GM12878 (cell line): ENCODE measurements at regions not wholly inside any gene's neighbourhood (a gene's known extent, or its start where the extent isn't known, plus 50 kb on each side); places are given as distances from the start of the nearest gene placed in this dataset.

Experiments
- ATAC-seq: fragments of 200-7000 bp; cut with Tn5 transposase; 3 replicates; pipeline ENCODE4 v1.9.1; 2020; ENCODE audit warnings: mild to moderate bottlenecking, moderate library complexity
- BruUV-seq: library from RNA; stranded (reverse); fragments of 400-500 nt; replicated peaks from 2 replicates; lab custom pipeline; 2021; lab: Mats Ljungman, UMichigan
- CTCF ChIA-PET: fragments of 300-600 bp; sonication (Branson Sonifier 250); formaldehyde crosslinking; extraction: SDS; loops from one replicate; lab custom pipeline; 2021; ENCODE audit warnings: inconsistent platforms; lab: Yijun Ruan, JAX
- POLR2A ChIA-PET: fragments of 350-600 bp; formaldehyde crosslinking; extraction: SDS; loops from one replicate; lab custom pipeline; 2021; ENCODE audit warnings: inconsistent platforms; lab: Charles Lee
- RAD21 ChIA-PET: fragments of 300-600 bp; sonication (Branson Sonifier 250); formaldehyde crosslinking; loops from one replicate; lab custom pipeline; 2023; ENCODE audit warnings: antibody characterized with exemption; ENCODE audit not compliant: unreplicated experiment; lab: Charles Lee
- SMC1A ChIA-PET: fragments of 300-600 bp; sonication (Branson Sonifier 250); formaldehyde crosslinking; loops from one replicate; lab custom pipeline; 2023; ENCODE audit not compliant: unreplicated experiment, uncharacterized antibody; lab: Charles Lee
- DNase-seq: peaks from one replicate; pipeline ENCODE4 v3.0.0-alpha.2; 2011; ENCODE audit warnings: low read depth, low spot score
- FAIRE-seq: peaks from 3 replicates; lab custom pipeline; 2011; peaks lifted over from hg19 to GRCh38; lab: Jason Lieb, UNC
- H2AFZ ChIP-seq: 2 replicates; pipeline ENCODE4 v1.6.0; 2011; ENCODE audit warnings: low read depth, low read length, control low read depth; ENCODE audit not compliant: control insufficient read depth
- H3K27ac ChIP-seq: 2 replicates; pipeline ENCODE4 v1.5.1; 2011; ENCODE audit warnings: control low read depth; ENCODE audit not compliant: control insufficient read depth, insufficient read depth
- H3K27me3 ChIP-seq, 2 experiments: replicated peaks in 1 of 2; 2 replicates each; pipeline versions ENCODE4 v1.6.0 to v1.6.1; 2011; ENCODE audit warnings: low read length in 1 of 2; ENCODE audit not compliant: control insufficient read depth in 2 of 2, insufficient read depth in 2 of 2
- H3K36me3 ChIP-seq, 2 experiments: 2 replicates each; pipeline ENCODE4 v1.5.1; 2011; ENCODE audit warnings: low read length in 1 of 2; ENCODE audit not compliant: control insufficient read depth in 2 of 2, insufficient read depth in 2 of 2
- H3K4me1 ChIP-seq: 2 replicates; pipeline ENCODE4 v1.6.1; 2011; ENCODE audit warnings: mild to moderate bottlenecking, low read length, moderate library complexity, mixed read lengths; ENCODE audit not compliant: control insufficient read depth, insufficient read depth
- H3K4me2 ChIP-seq: 2 replicates; pipeline ENCODE4 v1.6.0; 2011; ENCODE audit warnings: control low read depth; ENCODE audit not compliant: control insufficient read depth, insufficient read depth
- H3K4me3 ChIP-seq: fragments of 200-600 bp; sonication (generic); 2 replicates; pipeline ENCODE4 v1.5.1; 2016
- H3K79me2 ChIP-seq: 2 replicates; pipeline ENCODE4 v1.6.0; 2011; ENCODE audit warnings: low read length; ENCODE audit not compliant: control insufficient read depth, insufficient read depth
- H3K9ac ChIP-seq: 2 replicates; pipeline ENCODE4 v1.8.0; 2011; ENCODE audit warnings: low read length, control low read depth, mixed read lengths; ENCODE audit not compliant: control insufficient read depth, insufficient read depth
- H3K9me3 ChIP-seq: replicated peaks from 3 replicates; pipeline ENCODE4 v1.5.1; 2011; ENCODE audit warnings: mild to moderate bottlenecking, low read length; ENCODE audit not compliant: control insufficient read depth, insufficient read depth
- H4K20me1 ChIP-seq: 2 replicates; pipeline ENCODE4 v1.6.0; 2011; ENCODE audit not compliant: control insufficient read depth, insufficient read depth
- ATF2 ChIP-seq: IDR thresholded peaks from 2 replicates; pipeline ENCODE4 v1.6.1; 2012; ENCODE audit warnings: low read length, inconsistent platforms
- CEBPB ChIP-seq, 2 experiments: fragments of 150-350 bp in 1 of 2; IDR thresholded peaks; 2 replicates each; pipeline ENCODE4 v1.6.1; 2012 to 2014; ENCODE audit warnings: low read depth in 2 of 2, low read length in 2 of 2, borderline replicate concordance in 1 of 2, inconsistent platforms in 1 of 2
- E2F4 ChIP-seq: IDR thresholded peaks from 2 replicates; pipeline ENCODE4 v1.6.1; 2012; ENCODE audit warnings: low read depth, low read length, improper control_type of control experiment
- MEF2B ChIP-seq: fragments of 450-650 bp; IDR thresholded peaks from 2 replicates; pipeline ENCODE4 v1.6.1; 2018; ENCODE audit warnings: mild to moderate bottlenecking, moderate library complexity; ENCODE audit not compliant: partially characterized antibody, poor library complexity, severe bottlenecking
- MTA2 ChIP-seq: fragments of 450-650 bp; IDR thresholded peaks from 2 replicates; pipeline ENCODE4 v1.6.1; 2016; ENCODE audit warnings: low read depth, mild to moderate bottlenecking, moderate library complexity
- NR2C2 ChIP-seq: IDR thresholded peaks from 2 replicates; pipeline ENCODE4 v1.6.1; 2011; ENCODE audit warnings: borderline replicate concordance, low read depth; ENCODE audit not compliant: control insufficient read depth, insufficient read length
- SIN3A ChIP-seq: IDR thresholded peaks from 2 replicates; pipeline ENCODE4 v1.6.1; 2012; ENCODE audit warnings: low read depth, low read length, improper control_type of control experiment
- ZNF274 ChIP-seq: IDR thresholded peaks from one replicate; pipeline ENCODE4 v1.8.0; 2011; ENCODE audit not compliant: insufficient read length, insufficient read depth
- WGBS: methylation state at CpG from one replicate; pipeline ENCODE4 v1.1.6; 2016; ENCODE audit warnings: low lambda C conversion rate; ENCODE audit not compliant: insufficient replicate concordance, insufficient coverage; ENCODE audit errors: missing lambda C conversion rate; 5-methylcytosine and 5-hydroxymethylcytosine counted together
- in situ Hi-C: fragments of 300-500 bp; cut with MboI; formaldehyde crosslinking; loops from 9 replicates; pipeline ENCODE4 v1.14.3; 2018; ENCODE audit warnings: mixed read lengths
- intact Hi-C: fragments of 100-400 bp; cut with micrococcal nuclease; formaldehyde crosslinking; loops from one replicate; pipeline ENCODE4 v1.14.2; 2022; ENCODE audit not compliant: unreplicated experiment
- TF ChIP-seq, protein P1 (sequence below): fragments of 450-650 bp; formaldehyde crosslinking; IDR thresholded peaks from 2 replicates; pipeline ENCODE4 v1.4.0; 2022; ENCODE audit warnings: mild to moderate bottlenecking, moderate library complexity
- TF ChIP-seq, protein P2 (sequence below), 3 experiments: IDR thresholded peaks in 2 of 3; conservative IDR thresholded peaks in 1 of 3; 2 replicates each; pipeline ENCODE4 v1.5.1; 2011; ENCODE audit warnings: low read depth in 3 of 3, low read length in 3 of 3, mild to moderate bottlenecking in 3 of 3, control low read depth in 2 of 3, moderate library complexity in 2 of 3, inconsistent platforms in 1 of 3, mixed read lengths in 1 of 3; ENCODE audit not compliant: control insufficient read depth in 2 of 3, insufficient read depth in 1 of 3; ENCODE audit errors: extremely low read depth in 1 of 3

DNA sequence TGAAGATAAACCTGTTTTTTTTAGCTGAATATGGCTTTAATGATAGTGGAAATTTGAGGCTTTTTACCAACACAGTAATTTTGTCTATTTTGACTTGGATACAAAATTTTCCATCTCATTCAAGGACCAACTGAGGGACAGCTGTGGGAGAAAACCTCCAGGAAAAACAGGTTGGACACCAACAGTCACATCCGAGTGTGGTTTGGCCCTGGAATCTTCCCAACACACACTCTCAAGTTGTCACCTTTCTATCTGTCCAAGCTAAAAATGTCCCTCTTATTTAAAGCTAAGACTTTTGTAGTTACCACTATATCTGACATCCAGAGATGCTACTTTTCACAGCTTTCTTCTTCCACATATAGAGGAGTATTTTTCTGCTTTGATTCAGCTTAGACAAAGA lies 404.9 kb downstream of the PCDH7 start (continued):
- no peak for TF ChIP-seq ATF2
- no peak for TF ChIP-seq ZNF274
- TF ChIP-seq NR2C2: no peak
- no peak for TF ChIP-seq MEF2B

DNA sequence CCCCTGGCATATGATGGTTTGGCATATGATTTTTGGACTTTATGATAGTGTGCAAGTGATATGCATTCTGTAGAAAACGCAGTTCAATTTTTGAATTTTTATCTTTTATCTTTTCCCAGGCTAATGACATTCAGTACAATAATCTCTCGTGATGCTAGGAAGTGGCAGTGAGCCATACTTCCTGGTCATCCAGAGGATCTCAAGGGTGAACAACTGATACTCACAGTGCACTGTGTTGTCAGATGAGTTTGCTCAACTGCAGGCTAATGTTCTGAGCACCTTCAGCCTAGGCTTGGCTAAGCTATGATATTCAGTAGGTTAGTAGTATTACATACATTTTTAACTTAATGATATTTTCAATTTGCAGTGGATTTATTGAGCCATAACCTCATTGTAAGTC lies 405.3 kb downstream of the PCDH7 start:
- Histone ChIP-seq H3K4me1 (no peaks in the 10 kb centered on the region), H3K79me2 (no peaks in the 10 kb centered on the region), H3K9me3 (no peaks in the 10 kb centered on the region), H3K27me3 (no peaks in the 10 kb centered on the region; a peak in 1 of 4 replicates), H3K36me3 (no peaks in the 10 kb centered on the region), H3K4me2 (no peak overlapping the region), H3K27ac (no peak overlapping the region), H3K4me3 (no peak overlapping the region), H3K9ac (no peak overlapping the region), H4K20me1 (no peaks in the 10 kb centered on the region), H2AFZ (no peak overlapping the region)
- no TSS peak for BruUV-seq
- no peak for FAIRE-seq
- in situ Hi-C loops: no loop called here
- ChIA-PET SMC1A (interaction anchor here (1.5 kb wide), 1 partner anchor 20 kb away, joined by 3 read pairs; no protein-coding TSS in a partner anchor), CTCF (no interaction called here), RAD21 (no interaction called here), POLR2A (no interaction called here)
- intact Hi-C loops: no loop called here
- DNase-seq: no peak
- WGBS: 17% methylated on average over 2 of the region's 2 CpGs
- ATAC-seq: no peak
- TF ChIP-seq CEBPB (IDR thresholded peaks at IDR 0.05; ENCODE audit: borderline replicate concordance in 1 of 2, low read depth in 2 of 2, low read length in 2 of 2): no peak
- TF ChIP-seq, protein P1, sequence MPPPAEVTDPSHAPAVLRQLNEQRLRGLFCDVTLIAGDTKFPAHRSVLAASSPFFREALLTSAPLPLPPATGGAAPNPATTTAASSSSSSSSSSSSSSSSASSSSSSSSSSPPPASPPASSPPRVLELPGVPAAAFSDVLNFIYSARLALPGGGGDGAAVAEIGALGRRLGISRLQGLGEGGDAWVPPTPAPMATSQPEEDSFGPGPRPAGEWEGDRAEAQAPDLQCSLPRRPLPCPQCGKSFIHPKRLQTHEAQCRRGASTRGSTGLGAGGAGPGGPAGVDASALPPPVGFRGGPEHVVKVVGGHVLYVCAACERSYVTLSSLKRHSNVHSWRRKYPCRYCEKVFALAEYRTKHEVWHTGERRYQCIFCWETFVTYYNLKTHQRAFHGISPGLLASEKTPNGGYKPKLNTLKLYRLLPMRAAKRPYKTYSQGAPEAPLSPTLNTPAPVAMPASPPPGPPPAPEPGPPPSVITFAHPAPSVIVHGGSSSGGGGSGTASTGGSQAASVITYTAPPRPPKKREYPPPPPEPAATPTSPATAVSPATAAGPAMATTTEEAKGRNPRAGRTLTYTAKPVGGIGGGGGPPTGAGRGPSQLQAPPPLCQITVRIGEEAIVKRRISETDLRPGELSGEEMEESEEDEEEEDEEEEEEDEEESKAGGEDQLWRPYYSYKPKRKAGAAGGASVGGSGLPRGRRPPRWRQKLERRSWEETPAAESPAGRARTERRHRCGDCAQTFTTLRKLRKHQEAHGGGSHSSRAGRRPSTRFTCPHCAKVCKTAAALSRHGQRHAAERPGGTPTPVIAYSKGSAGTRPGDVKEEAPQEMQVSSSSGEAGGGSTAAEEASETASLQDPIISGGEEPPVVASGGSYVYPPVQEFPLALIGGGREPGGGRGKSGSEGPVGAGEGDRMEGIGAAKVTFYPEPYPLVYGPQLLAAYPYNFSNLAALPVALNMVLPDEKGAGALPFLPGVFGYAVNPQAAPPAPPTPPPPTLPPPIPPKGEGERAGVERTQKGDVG (CRISPR knock-in tag): no peak
- no peak for TF ChIP-seq MTA2
- TF ChIP-seq, protein P2, sequence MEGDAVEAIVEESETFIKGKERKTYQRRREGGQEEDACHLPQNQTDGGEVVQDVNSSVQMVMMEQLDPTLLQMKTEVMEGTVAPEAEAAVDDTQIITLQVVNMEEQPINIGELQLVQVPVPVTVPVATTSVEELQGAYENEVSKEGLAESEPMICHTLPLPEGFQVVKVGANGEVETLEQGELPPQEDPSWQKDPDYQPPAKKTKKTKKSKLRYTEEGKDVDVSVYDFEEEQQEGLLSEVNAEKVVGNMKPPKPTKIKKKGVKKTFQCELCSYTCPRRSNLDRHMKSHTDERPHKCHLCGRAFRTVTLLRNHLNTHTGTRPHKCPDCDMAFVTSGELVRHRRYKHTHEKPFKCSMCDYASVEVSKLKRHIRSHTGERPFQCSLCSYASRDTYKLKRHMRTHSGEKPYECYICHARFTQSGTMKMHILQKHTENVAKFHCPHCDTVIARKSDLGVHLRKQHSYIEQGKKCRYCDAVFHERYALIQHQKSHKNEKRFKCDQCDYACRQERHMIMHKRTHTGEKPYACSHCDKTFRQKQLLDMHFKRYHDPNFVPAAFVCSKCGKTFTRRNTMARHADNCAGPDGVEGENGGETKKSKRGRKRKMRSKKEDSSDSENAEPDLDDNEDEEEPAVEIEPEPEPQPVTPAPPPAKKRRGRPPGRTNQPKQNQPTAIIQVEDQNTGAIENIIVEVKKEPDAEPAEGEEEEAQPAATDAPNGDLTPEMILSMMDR (IDR thresholded peaks at IDR 0.05 in 2 of 3, conservative IDR thresholded peaks at IDR 0.05 in 1 of 3; ENCODE audit: control insufficient read depth in 2 of 3, extremely low read depth in 1 of 3, insufficient read depth in 1 of 3, low read depth in 3 of 3, low read length in 3 of 3): no peak
- no peak for TF ChIP-seq E2F4
- TF ChIP-seq SIN3A: no peak
